IgD-negative memory B cell (primary cell): ENCODE measurements at regions not wholly inside any gene's neighbourhood (a gene's known extent, or its start where the extent isn't known, plus 50 kb on each side); places are given as distances from the start of the nearest gene placed in this dataset.

Experiments
- H3K27ac Mint-ChIP-seq, 3 donors: one replicate each; pipeline ENCODE4 v1.8.0; 2020 to 2022; ENCODE audit warnings: mild to moderate bottlenecking in 3 of 3, mixed read lengths in 3 of 3, moderate library complexity in 1 of 3
- H3K27me3 Mint-ChIP-seq: one replicate; pipeline ENCODE4 v1.8.0; 2021; ENCODE audit warnings: mixed read lengths
- H3K36me3 Mint-ChIP-seq: one replicate; pipeline ENCODE4 v1.8.0; 2020; ENCODE audit warnings: mild to moderate bottlenecking, mixed read lengths
- H3K4me1 Mint-ChIP-seq, 3 donors: one replicate each; pipeline ENCODE4 v1.8.0; 2020 to 2022; ENCODE audit warnings: mixed read lengths in 3 of 3, mild to moderate bottlenecking in 1 of 3
- H3K4me3 Mint-ChIP-seq, 4 donors: one replicate each; pipeline ENCODE4 v1.8.0; 2020 to 2022; ENCODE audit warnings: mild to moderate bottlenecking in 4 of 4, mixed read lengths in 4 of 4, moderate library complexity in 3 of 4
- H3K9me3 Mint-ChIP-seq, 3 donors: one replicate each; pipeline ENCODE4 v1.8.0; 2020 to 2021; ENCODE audit warnings: mixed read lengths in 3 of 3, mild to moderate bottlenecking in 1 of 3

GRCh38 chr10:116792817-116793216 lies 50.5 kb upstream of the HSPA12A start:
- Mint-ChIP-seq H3K27ac (no peak overlapping the region), H3K27me3 (peaks cover 13% of the 10 kb centered on the region), H3K4me3 (no peak overlapping the region), H3K36me3 (no peaks in the 10 kb centered on the region), H3K4me1 (peaks cover 2 to 7% (median 5%) of the 10 kb centered on the region in 3 donors), H3K9me3 (peaks cover 0 to 1% (median 0%) of the 10 kb centered on the region in 3 donors)

- Mint-ChIP-seq H3K9me3 (peaks cover 0 to 1% (median 0%) of the 10 kb centered on the region in 3 donors), H3K27me3 (peaks cover 8% of the 10 kb centered on the region), H3K36me3 (no peaks in the 10 kb centered on the region), H3K27ac (no peak overlapping the region), H3K4me3 (no peak overlapping the region), H3K4me1 (no peaks in the 10 kb centered on the region)
Measured at GRCh38 chr10:116796469-116796868, 52.8 kb upstream of the ENO4 start.

- Mint-ChIP-seq H3K36me3 (no peaks in the 10 kb centered on the region), H3K4me3 (peak overlapping the region in 1 of 4 donors; percentile 12), H3K4me1 (no peaks in the 10 kb centered on the region), H3K9me3 (peaks cover 0 to 1% (median 0%) of the 10 kb centered on the region in 3 donors), H3K27ac (peak overlapping the region in 1 of 3 donors; percentile 59), H3K27me3 (peaks cover 5% of the 10 kb centered on the region)
Measured at GRCh38 chr10:116796910-116797513, 52.3 kb upstream of the ENO4 start.

DNA sequence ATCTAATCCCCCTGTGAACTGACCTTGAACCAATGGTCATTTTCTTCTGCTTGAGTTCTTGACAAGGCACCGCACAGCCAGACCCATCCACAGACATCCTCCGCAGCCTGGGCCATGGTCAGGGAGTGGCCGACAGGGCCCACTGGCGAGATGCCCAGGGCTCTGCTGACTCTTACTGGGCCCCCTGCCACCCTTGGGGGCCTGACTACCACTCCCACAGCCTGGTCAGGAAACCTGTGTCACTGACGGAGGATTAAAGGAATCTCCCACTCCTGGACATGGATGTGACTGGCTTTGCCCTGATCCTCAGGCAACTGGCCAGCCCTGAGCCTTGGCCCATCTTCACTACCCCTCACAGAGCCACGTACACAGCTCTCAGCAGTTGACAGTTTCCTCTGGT lies 50.4 kb upstream of the ENO4 start:
- H3K27me3 Mint-ChIP-seq: peaks cover 3% of the 10 kb centered on the region
- H3K4me3 Mint-ChIP-seq: no peak overlapping the region
- H3K4me1 Mint-ChIP-seq: no peaks in the 10 kb centered on the region
- H3K36me3 Mint-ChIP-seq: no peaks in the 10 kb centered on the region
- H3K27ac Mint-ChIP-seq: peak overlapping the region in 1 of 3 donors; percentile 62
- H3K9me3 Mint-ChIP-seq: peaks cover 0 to 1% (median 0%) of the 10 kb centered on the region in 3 donors
